Thymus (tissue), 11 donors: ENCODE measurements at regions not wholly inside any gene's neighbourhood (a gene's known extent, or its start where the extent isn't known, plus 50 kb on each side); places are given as distances from the start of the nearest gene placed in this dataset.
"Not testable (repeated sequence)": the region's sequence is repeated elsewhere in the genome, so short reads cannot be mapped to it uniquely, and the experiment has no call there.

Experiments
- DNase-seq, 9 donors: peaks; one replicate each; pipeline ENCODE4 v3.0.0-alpha.2; 2013; ENCODE audit warnings: low spot score in 9 of 9, low read depth in 6 of 9, missing footprints in 1 of 9
- H3K27ac ChIP-seq, 2 donors: one replicate each; pipeline ENCODE4 v1.5.1; 2013; ENCODE audit warnings: control low read depth in 1 of 2, low read depth in 1 of 2, low read length in 1 of 2, mild to moderate bottlenecking in 1 of 2, moderate library complexity in 1 of 2
- H3K27me3 ChIP-seq, 2 donors: one replicate each; pipeline ENCODE4 v1.5.1; 2013; ENCODE audit warnings: low read length in 1 of 2; ENCODE audit not compliant: control insufficient read depth in 2 of 2, insufficient read depth in 1 of 2
- H3K36me3 ChIP-seq, 2 donors: one replicate each; pipeline ENCODE4 v1.5.1; 2013; ENCODE audit warnings: low read length in 1 of 2, mild to moderate bottlenecking in 1 of 2, moderate library complexity in 1 of 2; ENCODE audit not compliant: control insufficient read depth in 2 of 2, insufficient read depth in 2 of 2
- H3K4me1 ChIP-seq, 2 donors: one replicate each; pipeline ENCODE4 v1.5.1; 2013; ENCODE audit warnings: low read length in 2 of 2; ENCODE audit not compliant: control insufficient read depth in 2 of 2, insufficient read depth in 2 of 2
- H3K4me3 ChIP-seq, 2 donors: one replicate each; pipeline ENCODE4 v1.5.1; 2013; ENCODE audit warnings: low read length in 2 of 2, control low read depth in 1 of 2, mild to moderate bottlenecking in 1 of 2
- H3K9me3 ChIP-seq, 2 donors: one replicate each; pipeline ENCODE4 v1.5.1; 2013; ENCODE audit warnings: low read length in 1 of 2, mild to moderate bottlenecking in 1 of 2; ENCODE audit not compliant: control insufficient read depth in 2 of 2, insufficient read depth in 1 of 2
- WGBS: extraction: QIAGEN DNeasy Blood & Tissue Kit; methylation state at CpG from one replicate; pipeline ENCODE4 v1.1.7; 2013; 5-methylcytosine and 5-hydroxymethylcytosine counted together
- donor health status: healthy.

DNA sequence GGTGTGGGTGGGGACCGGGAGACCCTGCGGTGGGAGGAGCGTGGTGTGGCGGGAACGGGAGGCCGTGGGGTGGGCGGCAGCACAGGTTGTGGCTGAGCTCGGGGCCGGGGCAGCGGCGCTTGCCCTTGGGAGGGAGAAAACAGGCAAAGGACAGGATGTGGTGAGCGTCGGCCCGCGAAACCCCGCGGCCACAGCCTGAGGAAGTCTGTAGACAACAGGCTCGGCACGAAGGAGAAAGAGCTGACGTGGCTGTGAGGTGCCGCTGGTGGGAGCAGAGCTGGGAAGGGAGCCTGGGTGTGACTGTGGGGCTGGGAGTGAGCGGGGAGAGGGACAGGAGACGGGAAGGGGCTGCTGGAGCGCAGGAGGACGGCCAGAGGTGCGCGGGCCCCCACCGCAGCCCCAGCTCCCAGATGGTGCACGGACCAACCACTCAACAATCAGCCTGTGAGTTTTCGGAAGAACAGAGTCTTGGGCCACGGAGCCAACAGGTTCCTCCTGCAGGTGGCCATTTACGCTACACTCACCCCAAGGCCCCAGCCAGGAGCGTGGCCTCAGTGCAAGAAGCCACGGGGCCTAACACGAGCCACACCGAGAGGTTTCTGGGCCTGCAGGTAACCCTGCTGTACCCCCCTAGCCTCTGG, 202.8 kb downstream of the DLL1 start:
- H3K27me3 ChIP-seq = peaks cover 0 to 2% of the 10 kb centered on the region in 2 donors
- no peaks in the 10 kb centered on the region for H3K36me3 ChIP-seq
- H3K4me1 ChIP-seq = peaks cover 3 to 23% of the 10 kb centered on the region in 2 donors
- no peak overlapping the region for H3K27ac ChIP-seq
- H3K9me3 ChIP-seq = peaks cover 0 to 2% of the 10 kb centered on the region in 2 donors
- peak in 3 of 9 donors; percentile 21 to 47 (median 24) for DNase-seq
- 28% methylated on average over 36 of the region's 36 CpGs for WGBS
- H3K4me3 ChIP-seq = peak overlapping the region in 1 of 2 donors; percentile 20

DNA sequence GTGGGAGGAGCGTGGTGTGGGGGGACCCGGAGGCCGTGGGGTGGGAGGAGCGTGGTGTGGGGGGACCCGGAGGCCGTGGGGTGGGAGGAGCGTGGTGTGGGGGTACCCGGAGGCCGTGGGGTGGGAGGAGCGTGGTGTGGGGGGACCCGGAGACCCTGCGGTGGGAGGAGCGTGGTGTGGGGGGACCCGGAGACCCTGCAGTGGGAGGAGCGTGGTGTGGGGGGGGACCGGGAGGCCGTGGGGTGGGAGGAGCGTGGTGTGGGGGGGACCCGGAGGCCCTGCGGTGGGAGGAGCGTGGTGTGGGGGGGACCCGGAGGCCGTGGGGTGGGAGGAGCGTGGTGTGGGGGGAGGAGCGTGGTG, 203.5 kb downstream of the DLL1 start:
- WGBS = 83% methylated on average over 18 of the region's 25 CpGs
- H3K27ac ChIP-seq = not testable (repeated sequence)

GRCh38 chr6:170086639-170087420, 204.0 kb downstream of the DLL1 start:
- no peak overlapping the region for H3K27ac ChIP-seq
- no peaks in the 10 kb centered on the region for H3K36me3 ChIP-seq
- DNase-seq = peak in 1 of 9 donors; percentile 17

More for the DNA sequence above, 203.5 kb downstream of the DLL1 start:
- H3K9me3 ChIP-seq, H3K36me3 ChIP-seq, H3K4me3 ChIP-seq, H3K27me3 ChIP-seq: not testable (repeated sequence)
- DNase-seq = peak in 1 of 9 donors; percentile 24
- peaks cover 3 to 23% of the 10 kb centered on the region in 2 donors for H3K4me1 ChIP-seq

GRCh38 chr6:170085475-170086401, 205.1 kb downstream of the DLL1 start:
- Histone ChIP-seq H3K36me3 (no peaks in the 10 kb centered on the region), H3K4me1 (peaks cover 3 to 23% of the 10 kb centered on the region in 2 donors), H3K27ac (no peak overlapping the region), H3K4me3 (no peak overlapping the region), H3K9me3 (no peaks in the 10 kb centered on the region), H3K27me3 (peaks cover 0 to 2% of the 10 kb centered on the region in 2 donors)
- 84% methylated on average over 26 of the region's 26 CpGs for WGBS
- no peak for DNase-seq

More at GRCh38 chr6:170086639-170087420, 204.0 kb downstream of the DLL1 start:
- Histone ChIP-seq H3K9me3 (no peaks in the 10 kb centered on the region), H3K4me3 (no peak overlapping the region), H3K4me1 (peaks cover 3 to 23% of the 10 kb centered on the region in 2 donors), H3K27me3 (peaks cover 0 to 2% of the 10 kb centered on the region in 2 donors)
- 94% methylated on average over 49 of the region's 49 CpGs for WGBS

- DNase-seq = no peak
- Histone ChIP-seq H3K27me3 (peaks cover 0 to 2% of the 10 kb centered on the region in 2 donors), H3K36me3 (no peaks in the 10 kb centered on the region), H3K4me1 (peaks cover 3 to 15% of the 10 kb centered on the region in 2 donors), H3K27ac (no peak overlapping the region), H3K4me3 (no peak overlapping the region), H3K9me3 (no peaks in the 10 kb centered on the region)
- 94% methylated on average over 21 of the region's 21 CpGs for WGBS
Observed at GRCh38 chr6:170084166-170084730, 206.6 kb downstream of the DLL1 start.

GRCh38 chr6:170083236-170084051, 207.4 kb downstream of the DLL1 start:
- H3K4me1 ChIP-seq = peaks cover 3 to 7% of the 10 kb centered on the region in 2 donors
- H3K36me3 ChIP-seq = no peaks in the 10 kb centered on the region
- H3K4me3 ChIP-seq = no peak overlapping the region
- H3K9me3 ChIP-seq = no peaks in the 10 kb centered on the region
- no peak overlapping the region for H3K27ac ChIP-seq
- no peak for DNase-seq
- 95% methylated on average over 33 of the region's 33 CpGs for WGBS
- peaks cover 0 to 1% of the 10 kb centered on the region in 2 donors for H3K27me3 ChIP-seq

- Histone ChIP-seq H3K36me3 (no peaks in the 10 kb centered on the region), H3K9me3 (no peaks in the 10 kb centered on the region), H3K27me3 (no peaks in the 10 kb centered on the region), H3K27ac (no peak overlapping the region), H3K4me3 (no peak overlapping the region), H3K4me1 (no peaks in the 10 kb centered on the region)
- no peak for DNase-seq
- WGBS = 66% methylated on average over 12 of the region's 12 CpGs
Observed at GRCh38 chr6:170082531-170083187, 208.2 kb downstream of the DLL1 start.

GRCh38 chr6:170082067-170082466, 208.8 kb downstream of the DLL1 start:
- H3K36me3 ChIP-seq = no peaks in the 10 kb centered on the region
- 95% methylated on average over 13 of the region's 13 CpGs for WGBS
- no peaks in the 10 kb centered on the region for H3K27me3 ChIP-seq
- H3K4me1 ChIP-seq = no peaks in the 10 kb centered on the region
- H3K4me3 ChIP-seq = no peak overlapping the region
- H3K27ac ChIP-seq = no peak overlapping the region
- DNase-seq = no peak
- H3K9me3 ChIP-seq = no peaks in the 10 kb centered on the region
